ENCODE measurements at regions not wholly inside any gene's neighbourhood (a gene's known extent, or its start where the extent isn't known, plus 50 kb on each side); places are given as distances from the start of the nearest gene placed in this dataset.

- no peak for TF ChIP-seq CTCF (conservative IDR thresholded peaks at IDR 0.05; ENCODE audit: low read depth, low read length)
- no peak overlapping the region for H3K4me3 ChIP-seq (ENCODE audit: low read depth, low read length)
- no peak for DNase-seq (ENCODE audit: low read depth)
Measured at GRCh38 chr20:24077145-24077544, 88.6 kb upstream of the GGTLC1 start.

GRCh38 chr20:24070679-24071078 is 82.1 kb upstream of the GGTLC1 start:
- no peak for TF ChIP-seq CTCF (conservative IDR thresholded peaks at IDR 0.05; ENCODE audit: low read depth, low read length)
- DNase-seq (ENCODE audit: low read depth) = no peak
- no peak overlapping the region for H3K4me3 ChIP-seq (ENCODE audit: low read depth, low read length)

GRCh38 chr20:24066076-24066700 is 77.6 kb upstream of the GGTLC1 start:
- no peak for DNase-seq (ENCODE audit: low read depth)
- no peak for TF ChIP-seq CTCF (conservative IDR thresholded peaks at IDR 0.05; ENCODE audit: low read depth, low read length)
- H3K4me3 ChIP-seq (ENCODE audit: low read depth, low read length) = no peak overlapping the region

- no peak overlapping the region for H3K4me3 ChIP-seq (ENCODE audit: low read depth, low read length)
- TF ChIP-seq CTCF (conservative IDR thresholded peaks at IDR 0.05; ENCODE audit: low read depth, low read length) = no peak
- no peak for DNase-seq (ENCODE audit: low read depth)
Measured at GRCh38 chr20:24064915-24065314, 76.3 kb upstream of the GGTLC1 start.

- DNase-seq (ENCODE audit: low read depth) = no peak
- no peak for TF ChIP-seq CTCF (conservative IDR thresholded peaks at IDR 0.05; ENCODE audit: low read depth, low read length)
Measured at GRCh38 chr20:24064092-24064491, 75.5 kb upstream of the GGTLC1 start.

GRCh38 chr20:24063100-24063499 is 74.5 kb upstream of the GGTLC1 start:
- no peak for DNase-seq (ENCODE audit: low read depth)
- no peak for TF ChIP-seq CTCF (conservative IDR thresholded peaks at IDR 0.05; ENCODE audit: low read depth, low read length)
- H3K4me3 ChIP-seq (ENCODE audit: low read depth, low read length) = no peak overlapping the region

More at GRCh38 chr20:24064092-24064491, 75.5 kb upstream of the GGTLC1 start:
- no peak overlapping the region for H3K4me3 ChIP-seq (ENCODE audit: low read depth, low read length)

DNA sequence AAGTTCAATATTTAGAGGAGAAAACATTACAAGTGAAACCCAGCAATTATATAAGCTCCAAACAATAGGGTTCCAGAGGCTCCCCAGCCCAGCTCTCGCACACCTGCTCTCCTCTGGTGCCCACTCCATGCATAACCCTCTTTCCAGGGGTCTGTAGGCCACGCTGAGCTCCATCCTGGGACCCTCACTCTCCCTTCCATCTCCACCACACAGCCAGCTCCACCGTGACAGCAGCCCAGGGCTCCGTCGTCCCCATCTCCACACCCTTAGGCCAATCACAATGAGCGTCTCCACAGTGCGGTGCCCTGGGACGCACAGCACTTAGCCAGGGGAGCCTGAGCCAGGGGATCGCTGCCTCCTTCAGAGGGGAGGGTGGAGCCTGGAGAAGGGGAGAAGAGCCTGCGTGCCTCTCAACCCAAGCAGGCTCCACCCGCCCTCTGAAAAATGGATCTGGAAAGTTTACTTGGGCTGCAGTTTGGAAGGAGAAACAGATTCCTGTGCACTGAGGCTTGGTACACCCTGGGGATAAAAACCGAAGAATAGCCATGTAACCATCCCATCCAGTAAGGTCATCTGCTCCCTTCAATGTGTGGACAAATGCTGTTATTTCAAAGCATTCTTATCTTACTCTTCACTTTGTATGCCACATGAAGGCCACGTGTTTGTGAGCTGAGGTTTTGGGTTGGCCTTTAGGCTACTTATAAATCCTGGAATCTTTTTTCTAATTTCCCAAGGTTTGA is 72.4 kb upstream of the GGTLC1 start:
- no peak overlapping the region for H3K4me3 ChIP-seq (ENCODE audit: low read depth, low read length)
- no peak for DNase-seq (ENCODE audit: low read depth)
- no peak for TF ChIP-seq CTCF (conservative IDR thresholded peaks at IDR 0.05; ENCODE audit: low read depth, low read length)

Measured in epithelial cell of proximal tubule (primary cell).